TTC549 (cell line): ENCODE measurements at regions not wholly inside any gene's neighbourhood (a gene's known extent, or its start where the extent isn't known, plus 50 kb on each side); places are given as distances from the start of the nearest gene placed in this dataset.

Source experiments
- FAIRE-seq: peaks from 2 replicates; lab custom pipeline; 2012; peaks lifted over from hg19 to GRCh38; lab: Jason Lieb, UNC

GRCh38 chr6:48817333-48818051, 645.6 kb downstream of the MMUT start:
- FAIRE-seq, result no peak

- FAIRE-seq, result no peak
Measured at GRCh38 chr6:48814957-48815356, 648.1 kb downstream of the MMUT start.

GRCh38 chr6:48813836-48814235, 649.2 kb downstream of the MMUT start:
- no peak for FAIRE-seq

- FAIRE-seq, result no peak
Measured at GRCh38 chr6:48809700-48810099, 653.4 kb downstream of the MMUT start.

GRCh38 chr6:48809245-48809644, 653.8 kb downstream of the MMUT start:
- FAIRE-seq, result no peak

GRCh38 chr6:48798296-48798695, 664.8 kb downstream of the MMUT start:
- FAIRE-seq, result no peak

- no peak for FAIRE-seq
Measured at GRCh38 chr6:48782225-48782624, 671.2 kb upstream of the PTCHD4 start.

- FAIRE-seq, result no peak
Measured at GRCh38 chr6:48777411-48777810, 666.4 kb upstream of the PTCHD4 start.

- FAIRE-seq, result no peak
Measured at GRCh38 chr6:48775157-48775556, 664.2 kb upstream of the PTCHD4 start.

GRCh38 chr6:48774276-48774675, 663.3 kb upstream of the PTCHD4 start:
- FAIRE-seq, result no peak

- FAIRE-seq, result no peak
Measured at GRCh38 chr6:48766349-48766748, 655.4 kb upstream of the PTCHD4 start.

GRCh38 chr6:48765352-48765961, 654.5 kb upstream of the PTCHD4 start:
- FAIRE-seq, result peak; percentile 45

- no peak for FAIRE-seq
Measured at GRCh38 chr6:48764286-48765044, 653.5 kb upstream of the PTCHD4 start.

- no peak for FAIRE-seq
Measured at GRCh38 chr6:48757661-48758060, 646.7 kb upstream of the PTCHD4 start.

GRCh38 chr6:48755315-48755714, 644.3 kb upstream of the PTCHD4 start:
- no peak for FAIRE-seq

- no peak for FAIRE-seq
Measured at GRCh38 chr6:48754641-48755040, 643.6 kb upstream of the PTCHD4 start.

- FAIRE-seq, result no peak
Measured at GRCh38 chr6:48750861-48751260, 639.9 kb upstream of the PTCHD4 start.

- FAIRE-seq, result no peak
Measured at GRCh38 chr6:48747471-48747870, 636.5 kb upstream of the PTCHD4 start.

GRCh38 chr6:48747040-48747439, 636.0 kb upstream of the PTCHD4 start:
- no peak for FAIRE-seq

GRCh38 chr6:48744948-48745347, 634.0 kb upstream of the PTCHD4 start:
- FAIRE-seq, result no peak

GRCh38 chr6:48743738-48744137, 632.7 kb upstream of the PTCHD4 start:
- FAIRE-seq, result no peak

- no peak for FAIRE-seq
Measured at GRCh38 chr6:48736501-48737206, 625.7 kb upstream of the PTCHD4 start.

GRCh38 chr6:48735846-48736245, 624.8 kb upstream of the PTCHD4 start:
- no peak for FAIRE-seq
